ENCODE measurements at regions not wholly inside any gene's neighbourhood (a gene's known extent, or its start where the extent isn't known, plus 50 kb on each side); places are given as distances from the start of the nearest gene placed in this dataset.

GRCh38 chr18:73414069-73414468, 546.3 kb upstream of the NETO1 start:
- no peak for TF ChIP-seq EZH2phosphoT487 (IDR thresholded peaks at IDR 0.05; ENCODE audit: borderline replicate concordance)
- TF ChIP-seq CTCF (IDR thresholded peaks at IDR 0.05 in 2 of 3, conservative IDR thresholded peaks at IDR 0.05 in 1 of 3; ENCODE audit: borderline replicate concordance in 1 of 3, insufficient read depth in 1 of 3, low read depth in 2 of 3, low read length in 2 of 3) = no peak
- TF ChIP-seq, protein P1, sequence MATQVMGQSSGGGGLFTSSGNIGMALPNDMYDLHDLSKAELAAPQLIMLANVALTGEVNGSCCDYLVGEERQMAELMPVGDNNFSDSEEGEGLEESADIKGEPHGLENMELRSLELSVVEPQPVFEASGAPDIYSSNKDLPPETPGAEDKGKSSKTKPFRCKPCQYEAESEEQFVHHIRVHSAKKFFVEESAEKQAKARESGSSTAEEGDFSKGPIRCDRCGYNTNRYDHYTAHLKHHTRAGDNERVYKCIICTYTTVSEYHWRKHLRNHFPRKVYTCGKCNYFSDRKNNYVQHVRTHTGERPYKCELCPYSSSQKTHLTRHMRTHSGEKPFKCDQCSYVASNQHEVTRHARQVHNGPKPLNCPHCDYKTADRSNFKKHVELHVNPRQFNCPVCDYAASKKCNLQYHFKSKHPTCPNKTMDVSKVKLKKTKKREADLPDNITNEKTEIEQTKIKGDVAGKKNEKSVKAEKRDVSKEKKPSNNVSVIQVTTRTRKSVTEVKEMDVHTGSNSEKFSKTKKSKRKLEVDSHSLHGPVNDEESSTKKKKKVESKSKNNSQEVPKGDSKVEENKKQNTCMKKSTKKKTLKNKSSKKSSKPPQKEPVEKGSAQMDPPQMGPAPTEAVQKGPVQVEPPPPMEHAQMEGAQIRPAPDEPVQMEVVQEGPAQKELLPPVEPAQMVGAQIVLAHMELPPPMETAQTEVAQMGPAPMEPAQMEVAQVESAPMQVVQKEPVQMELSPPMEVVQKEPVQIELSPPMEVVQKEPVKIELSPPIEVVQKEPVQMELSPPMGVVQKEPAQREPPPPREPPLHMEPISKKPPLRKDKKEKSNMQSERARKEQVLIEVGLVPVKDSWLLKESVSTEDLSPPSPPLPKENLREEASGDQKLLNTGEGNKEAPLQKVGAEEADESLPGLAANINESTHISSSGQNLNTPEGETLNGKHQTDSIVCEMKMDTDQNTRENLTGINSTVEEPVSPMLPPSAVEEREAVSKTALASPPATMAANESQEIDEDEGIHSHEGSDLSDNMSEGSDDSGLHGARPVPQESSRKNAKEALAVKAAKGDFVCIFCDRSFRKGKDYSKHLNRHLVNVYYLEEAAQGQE (IDR thresholded peaks at IDR 0.05; ENCODE audit: low read depth) = no peak
- TF ChIP-seq POLR2A (IDR thresholded peaks at IDR 0.05; ENCODE audit: borderline replicate concordance, extremely low read depth, insufficient read depth, insufficient read length) = no peak
- no peak for TF ChIP-seq EZH2 (IDR thresholded peaks at IDR 0.05)
